NCI-H524 treated with DMSO at 0.1 percent for 48 hours (cell line): ENCODE measurements at regions not wholly inside any gene's neighbourhood (a gene's known extent, or its start where the extent isn't known, plus 50 kb on each side); places are given as distances from the start of the nearest gene placed in this dataset.

ENCODE experiments used
- DNase-seq: peaks from one replicate; lab custom pipeline; 2025; lab: John Stamatoyannopoulos, UW

DNA sequence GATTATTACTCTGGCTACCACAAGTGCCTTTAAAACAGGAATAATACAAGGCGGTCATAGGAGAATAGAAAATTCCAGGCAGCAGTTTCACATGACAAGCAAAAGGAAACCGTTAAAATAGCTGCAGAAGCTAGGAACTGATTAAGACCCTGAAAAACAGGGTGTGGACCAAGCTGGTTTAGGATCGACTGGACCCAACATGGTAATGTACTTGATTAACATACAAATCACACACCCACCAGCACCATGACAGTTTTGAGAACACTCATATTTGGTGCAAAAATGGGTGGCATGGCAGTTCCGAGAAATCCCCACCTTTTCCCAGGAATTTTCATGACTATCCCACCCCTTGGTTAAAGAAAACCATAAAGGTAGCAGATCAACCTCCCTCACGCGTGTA is 51.9 kb upstream of the TMEM163 start:
- DNase-seq, result no peak

DNA sequence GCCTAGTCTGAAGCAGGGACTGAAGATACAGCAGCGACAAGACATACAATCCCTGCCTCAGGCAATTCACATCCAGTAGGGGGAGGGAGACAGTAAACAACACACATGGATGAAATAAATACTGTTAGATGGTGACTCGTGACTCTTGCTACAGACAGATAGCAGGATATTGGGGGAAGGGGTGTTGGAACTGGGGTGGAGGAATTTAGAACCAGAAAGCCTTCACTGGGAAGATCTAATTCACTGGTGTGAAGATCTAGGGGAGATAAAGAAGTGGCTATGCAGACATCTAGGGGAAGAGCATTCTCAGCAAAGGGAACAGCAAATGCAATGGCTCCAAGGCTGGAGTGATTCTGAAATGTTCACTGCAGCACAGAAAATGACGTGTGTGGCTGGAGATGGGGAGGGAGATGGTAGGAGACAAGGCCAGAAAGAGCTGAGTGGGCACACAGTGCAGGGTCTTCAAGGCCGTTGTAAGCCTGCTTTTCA is 52.6 kb upstream of the TMEM163 start:
- no peak for DNase-seq

DNA sequence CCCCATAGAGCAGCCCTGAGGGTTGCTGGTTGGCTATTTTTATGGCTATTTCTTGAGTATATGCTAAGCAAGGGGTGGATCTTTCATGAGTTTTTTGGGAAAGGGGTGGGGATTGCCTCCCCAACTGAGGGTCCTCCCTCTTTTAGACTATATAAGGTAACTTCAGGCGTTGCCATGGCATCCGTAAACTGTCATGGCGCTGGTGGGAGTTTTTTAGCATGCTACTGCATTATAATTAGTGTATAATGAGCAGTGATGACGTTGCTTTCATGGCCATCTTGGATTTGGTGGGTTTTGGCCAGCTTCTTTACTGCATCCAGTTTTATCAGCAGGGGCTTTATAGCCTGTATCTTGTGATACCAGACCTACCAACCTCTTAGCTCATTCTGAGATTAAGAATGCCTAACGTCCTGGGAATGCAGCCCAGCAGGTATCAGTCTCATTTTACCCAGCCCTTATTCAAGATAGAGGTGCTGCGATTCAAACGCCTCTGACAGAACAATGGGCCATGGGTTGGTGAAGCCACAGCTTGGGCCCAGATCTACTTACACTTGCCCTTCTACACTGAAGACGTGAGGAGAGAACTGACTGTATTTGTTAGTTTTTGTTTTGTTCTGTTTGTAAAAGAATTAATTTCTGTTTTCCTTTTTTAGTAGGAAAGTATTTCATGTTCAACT is 53.8 kb upstream of the TMEM163 start:
- DNase-seq, result no peak

GRCh38 chr2:134773335-134773734 is 54.5 kb upstream of the TMEM163 start:
- DNase-seq, result peak; percentile 31

- DNase-seq, result no peak
Measured at GRCh38 chr2:134773759-134774742, 55.3 kb upstream of the TMEM163 start.

GRCh38 chr2:134774786-134775641 is 56.2 kb upstream of the TMEM163 start:
- DNase-seq, result peak; percentile 36

DNA sequence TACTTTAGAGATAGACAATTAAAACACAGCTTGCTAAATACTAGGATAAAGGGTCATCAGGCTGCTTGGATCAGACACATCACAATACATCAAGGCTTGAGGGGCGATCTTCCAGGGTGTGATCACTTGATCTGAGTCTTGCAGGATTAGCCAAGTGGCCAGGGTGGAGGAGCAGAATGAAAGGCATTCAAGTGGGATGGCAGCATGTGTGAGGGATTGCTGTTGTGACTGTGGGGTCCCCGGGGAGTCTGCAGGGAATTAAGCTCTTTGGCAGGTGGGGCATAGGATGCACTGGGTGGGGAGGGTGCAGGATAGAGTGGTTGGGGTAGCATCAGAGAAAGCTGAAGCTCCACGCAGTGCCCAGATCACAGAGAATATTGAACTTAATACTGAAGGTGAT is 58.0 kb upstream of the TMEM163 start:
- DNase-seq, result peak; percentile 73

DNA sequence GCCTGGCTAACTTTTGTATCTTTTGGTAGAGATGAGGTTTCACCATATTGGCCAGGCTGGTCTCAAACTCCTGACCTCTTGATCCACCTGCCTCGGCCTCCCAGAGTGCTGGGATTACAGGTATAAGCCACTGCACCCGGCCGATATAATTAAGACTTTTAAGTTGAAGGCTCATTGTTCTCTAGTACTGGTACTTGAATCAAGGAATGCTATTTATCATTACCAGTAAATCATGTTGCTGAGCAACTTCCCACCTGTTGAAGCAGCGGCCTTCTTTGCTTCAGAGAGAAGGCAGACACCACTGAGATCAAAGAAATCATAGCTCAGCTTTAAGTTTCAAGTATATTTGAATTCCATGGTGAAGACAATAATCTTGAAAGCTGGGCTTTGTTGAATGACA is 58.8 kb upstream of the TMEM163 start:
- DNase-seq, result no peak

GRCh38 chr2:134778372-134778771 is 59.6 kb upstream of the TMEM163 start:
- DNase-seq, result no peak

DNA sequence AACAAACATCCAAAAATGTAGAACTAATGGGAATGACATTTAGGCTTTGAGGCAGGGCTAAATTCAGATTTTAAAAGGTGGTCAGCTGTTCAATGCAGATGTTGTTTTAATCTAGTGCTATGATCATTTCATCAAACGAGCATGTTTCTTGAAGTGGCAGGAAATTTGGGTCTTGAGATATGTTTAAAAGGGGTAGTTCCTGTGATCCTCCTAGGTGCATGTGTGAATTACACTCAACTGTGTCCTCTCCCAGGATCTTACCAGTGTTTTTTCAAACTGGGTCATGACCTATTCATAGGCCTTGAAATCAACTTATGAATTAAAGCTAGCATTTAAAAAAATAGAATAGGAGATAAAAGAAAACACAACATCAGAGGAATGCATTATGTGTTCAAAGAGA is 57.4 kb upstream of the ACMSD start:
- no peak for DNase-seq

GRCh38 chr2:134782107-134782506 is 56.3 kb upstream of the ACMSD start:
- no peak for DNase-seq

GRCh38 chr2:134782792-134783191 is 55.6 kb upstream of the ACMSD start:
- no peak for DNase-seq

DNA sequence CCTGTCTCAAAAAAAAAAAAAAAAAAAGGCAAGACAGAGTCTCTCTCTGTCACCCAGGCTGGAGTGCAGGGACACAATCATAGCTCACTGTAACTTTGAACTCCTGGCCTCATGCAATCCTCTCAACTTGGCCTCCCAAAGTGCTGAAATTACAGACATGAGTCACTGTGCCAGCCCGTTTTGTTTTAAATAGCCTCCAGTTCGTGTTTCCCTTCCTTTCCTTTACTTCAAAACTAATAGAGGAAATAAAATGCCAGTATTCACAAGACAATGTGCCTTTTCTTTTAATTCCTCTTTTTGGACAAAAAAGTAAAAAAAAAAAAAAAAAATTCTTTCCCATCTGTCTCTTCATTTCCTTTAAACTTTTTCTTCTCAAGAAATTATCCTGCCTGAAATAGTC is 54.5 kb upstream of the ACMSD start:
- no peak for DNase-seq

GRCh38 chr2:134785659-134786430 is 52.6 kb upstream of the ACMSD start:
- no peak for DNase-seq

- no peak for DNase-seq
Measured at GRCh38 chr2:134788417-134788816, 50.0 kb upstream of the ACMSD start.
